T-cell (primary cell): ENCODE measurements at regions not wholly inside any gene's neighbourhood (a gene's known extent, or its start where the extent isn't known, plus 50 kb on each side); places are given as distances from the start of the nearest gene placed in this dataset.
A peak's percentile ranks its signal among the peaks of the same experiment; 100 is the strongest.

Experiments
- ATAC-seq, 4 experiments: fragments of 200-7000 bp in 3 of 4; fragments of 150-1000 bp in 1 of 4; cut with Tn5 transposase; replicated peaks in 1 of 4; 1 replicate in 3 of 4; 2 replicates in 1 of 4; pipeline ENCODE4 v1.10.0; 2021; ENCODE audit warnings: moderate library complexity in 3 of 4, mild to moderate bottlenecking in 2 of 4, moderate number of reproducible peaks in 1 of 4
- CTCF ChIA-PET, 2 donors: fragments of 300-600 bp; sonication (Branson Sonifier 250); formaldehyde crosslinking; loops; one replicate each; lab custom pipeline; 2022; ENCODE audit warnings: antibody characterized with exemption in 2 of 2; lab: Charles Lee
- POLR2A ChIA-PET, 2 donors: fragments of 300-600 bp; sonication (Branson Sonifier 250); formaldehyde crosslinking; loops; one replicate each; lab custom pipeline; 2022; ENCODE audit warnings: antibody characterized with exemption in 2 of 2; lab: Charles Lee
- DNase-seq, 35 experiments: peaks; one replicate each; pipeline versions ENCODE4 v3.0.0 to v3.0.0-alpha.2; 2013 to 2023
- H3K27ac ChIP-seq: one replicate; pipeline ENCODE4 v1.5.1; 2013; ENCODE audit warnings: low read length
- H3K27me3 ChIP-seq, 2 experiments: replicated peaks in 1 of 2; 1 replicate in 1 of 2; 2 replicates in 1 of 2; pipeline versions ENCODE4 v1.6.1 to v1.7.0; 2013; ENCODE audit warnings: low read length in 1 of 2, mixed read lengths in 1 of 2; ENCODE audit not compliant: control insufficient read depth in 2 of 2, insufficient read depth in 2 of 2; ENCODE audit errors: extremely low read depth in 1 of 2
- H3K36me3 ChIP-seq, 2 donors: 1 replicate in 1 of 2; 2 replicates in 1 of 2; pipeline versions ENCODE4 v1.6.1 to v1.7.0; 2013; ENCODE audit warnings: low read length in 1 of 2; ENCODE audit not compliant: control insufficient read depth in 2 of 2, insufficient read depth in 1 of 2; ENCODE audit errors: extremely low read depth in 1 of 2
- H3K4me1 ChIP-seq, 2 experiments: 1 replicate in 1 of 2; 2 replicates in 1 of 2; pipeline versions ENCODE4 v1.6.1 to v1.7.0; 2013; ENCODE audit warnings: low read length in 2 of 2, mixed read lengths in 1 of 2; ENCODE audit not compliant: insufficient read depth in 2 of 2, control insufficient read depth in 1 of 2; ENCODE audit errors: extremely low read depth in 1 of 2
- H3K4me3 ChIP-seq, 2 donors: 1 replicate in 1 of 2; 2 replicates in 1 of 2; pipeline versions ENCODE4 v1.5.1 to v1.7.0; 2013; ENCODE audit warnings: mild to moderate bottlenecking in 2 of 2, low read length in 1 of 2, moderate library complexity in 1 of 2; ENCODE audit not compliant: control insufficient read depth in 1 of 2; ENCODE audit errors: extremely low read depth in 1 of 2
- H3K9me3 ChIP-seq: 2 replicates; pipeline ENCODE4 v1.7.0; 2013
- H3K27ac Mint-ChIP-seq, 2 donors: one replicate each; pipeline ENCODE4 v1.8.0; 2020 to 2021; ENCODE audit warnings: mild to moderate bottlenecking in 2 of 2, mixed read lengths in 2 of 2
- H3K27me3 Mint-ChIP-seq, 2 donors: one replicate each; pipeline ENCODE4 v1.8.0; 2021 to 2022; ENCODE audit warnings: mixed read lengths in 2 of 2
- H3K36me3 Mint-ChIP-seq: one replicate; pipeline ENCODE4 v1.8.0; 2021; ENCODE audit warnings: mixed read lengths
- H3K4me1 Mint-ChIP-seq, 3 donors: one replicate each; pipeline ENCODE4 v1.8.0; 2020 to 2022; ENCODE audit warnings: mixed read lengths in 3 of 3, mild to moderate bottlenecking in 1 of 3
- H3K4me3 Mint-ChIP-seq, 3 donors: one replicate each; pipeline ENCODE4 v1.8.0; 2020 to 2022; ENCODE audit warnings: mild to moderate bottlenecking in 3 of 3, mixed read lengths in 3 of 3, moderate library complexity in 3 of 3
- H3K9me3 Mint-ChIP-seq, 3 donors: one replicate each; pipeline ENCODE4 v1.8.0; 2020 to 2022; ENCODE audit warnings: mixed read lengths in 3 of 3
- WGBS: methylation state at CpG from one replicate; pipeline ENCODE4 v1.1.5; 2013; ENCODE audit warnings: missing lambda C conversion rate; ENCODE audit not compliant: insufficient coverage; 5-methylcytosine and 5-hydroxymethylcytosine counted together

DNA sequence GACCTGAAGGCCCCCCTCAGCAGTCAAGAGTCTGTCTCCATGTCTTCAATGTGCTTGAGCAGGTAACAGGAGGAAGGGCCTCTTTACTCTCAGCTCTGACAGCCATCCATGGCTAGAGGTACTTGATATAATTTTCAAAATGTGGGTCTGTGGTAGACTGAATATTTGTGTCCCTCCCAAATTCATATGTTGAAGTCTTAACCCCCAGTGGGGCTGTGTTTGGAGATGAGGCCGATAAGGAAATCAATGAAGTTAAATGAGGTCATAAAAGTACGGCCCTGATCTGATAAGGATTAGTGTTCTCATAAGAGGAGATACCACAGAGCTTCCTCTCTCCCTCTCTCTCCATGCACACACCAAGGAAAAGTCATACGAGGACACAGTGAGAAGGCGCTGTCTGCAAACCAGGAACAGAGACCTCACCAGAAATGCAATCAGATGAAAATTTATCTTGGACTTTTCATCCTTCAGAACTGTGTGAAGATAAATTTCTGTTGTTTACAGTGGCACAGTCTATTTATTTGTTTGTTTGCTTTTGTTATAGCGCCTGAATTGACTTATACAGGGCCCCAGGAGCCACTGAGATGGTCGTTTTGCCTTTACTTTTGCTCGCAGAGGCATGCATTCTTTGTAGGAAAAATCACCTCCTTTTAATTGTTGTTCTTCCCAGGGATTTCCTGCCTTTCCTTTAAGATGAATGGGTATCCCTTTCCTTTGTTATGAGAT is 274.8 kb upstream of the TRIB2 start:
- Mint-ChIP-seq H3K36me3 (no peaks in the 10 kb centered on the region), H3K4me1 (peaks cover 21 to 42% (median 31%) of the 10 kb centered on the region in 3 donors), H3K27ac (peak overlapping the region; percentile 74 to 81), H3K9me3 (no peaks in the 10 kb centered on the region), H3K27me3 (no peaks in the 10 kb centered on the region), H3K4me3 (peak overlapping the region in 1 of 3 donors; percentile 18)
- POLR2A ChIA-PET = interaction anchor here in 1 of 2 donors (0.6 to 0.7 kb wide), 2 partner anchors 60 to 303 kb away, joined by 3 read pairs; no protein-coding TSS in a partner anchor
- ATAC-seq (peak in 1 of 4 experiments; percentile 42), DNase-seq (no peak)
- CTCF ChIA-PET = interaction anchor here in 1 of 2 donors (0.7 kb wide), 1 partner anchor 1259 kb away, joined by 3 read pairs; no protein-coding TSS in a partner anchor
- Histone ChIP-seq H3K27me3 (no peaks in the 10 kb centered on the region), H3K36me3 (no peaks in the 10 kb centered on the region), H3K4me3 (no peak overlapping the region), H3K9me3 (no peaks in the 10 kb centered on the region), H3K4me1 (peaks cover 7 to 9% of the 10 kb centered on the region in 2 experiments), H3K27ac (no peak overlapping the region)
- whole genome bisulfite sequencing = 60% methylated on average over 2 of the region's 7 CpGs

DNA sequence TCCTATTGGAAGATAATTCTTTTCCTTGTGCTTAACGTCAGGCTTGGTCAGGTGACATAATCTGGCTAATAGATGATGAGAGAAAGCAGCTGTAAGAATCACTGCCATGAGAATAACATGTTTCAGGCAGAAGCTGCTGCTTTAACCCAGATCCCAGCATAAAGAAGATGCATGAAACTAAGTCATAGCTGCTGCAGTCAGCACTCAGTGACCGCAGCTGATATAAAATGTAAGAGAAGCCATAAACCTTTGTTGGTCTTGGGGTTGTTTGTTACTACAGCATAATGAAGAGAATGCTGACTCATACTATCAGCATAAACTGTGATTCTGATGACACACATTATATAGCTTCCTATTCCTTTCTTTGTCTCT is 274.3 kb upstream of the TRIB2 start:
- Histone ChIP-seq H3K4me1 (peaks cover 5 to 9% of the 10 kb centered on the region in 2 experiments), H3K9me3 (no peaks in the 10 kb centered on the region), H3K4me3 (no peak overlapping the region), H3K27ac (no peak overlapping the region), H3K27me3 (no peaks in the 10 kb centered on the region), H3K36me3 (no peaks in the 10 kb centered on the region)
- Mint-ChIP-seq H3K27me3 (no peaks in the 10 kb centered on the region), H3K27ac (peak overlapping the region; percentile 44 to 75), H3K4me1 (peaks cover 21 to 37% (median 25%) of the 10 kb centered on the region in 3 donors), H3K9me3 (no peaks in the 10 kb centered on the region), H3K4me3 (no peak overlapping the region), H3K36me3 (no peaks in the 10 kb centered on the region)
- DNase-seq (no peak), ATAC-seq (peak in 1 of 4 experiments; percentile 44)
- ChIA-PET POLR2A (interaction anchor here (0.5 to 0.7 kb wide), 4 partner anchors 60 to 369 kb away, joined by 3 to 8 read pairs (median 4); no protein-coding TSS in a partner anchor), CTCF (interaction anchor here in 1 of 2 donors (0.7 kb wide), 1 partner anchor 1259 kb away, joined by 3 read pairs; no protein-coding TSS in a partner anchor)
- 75% methylated on average over 1 of the region's 2 CpGs for WGBS

DNA sequence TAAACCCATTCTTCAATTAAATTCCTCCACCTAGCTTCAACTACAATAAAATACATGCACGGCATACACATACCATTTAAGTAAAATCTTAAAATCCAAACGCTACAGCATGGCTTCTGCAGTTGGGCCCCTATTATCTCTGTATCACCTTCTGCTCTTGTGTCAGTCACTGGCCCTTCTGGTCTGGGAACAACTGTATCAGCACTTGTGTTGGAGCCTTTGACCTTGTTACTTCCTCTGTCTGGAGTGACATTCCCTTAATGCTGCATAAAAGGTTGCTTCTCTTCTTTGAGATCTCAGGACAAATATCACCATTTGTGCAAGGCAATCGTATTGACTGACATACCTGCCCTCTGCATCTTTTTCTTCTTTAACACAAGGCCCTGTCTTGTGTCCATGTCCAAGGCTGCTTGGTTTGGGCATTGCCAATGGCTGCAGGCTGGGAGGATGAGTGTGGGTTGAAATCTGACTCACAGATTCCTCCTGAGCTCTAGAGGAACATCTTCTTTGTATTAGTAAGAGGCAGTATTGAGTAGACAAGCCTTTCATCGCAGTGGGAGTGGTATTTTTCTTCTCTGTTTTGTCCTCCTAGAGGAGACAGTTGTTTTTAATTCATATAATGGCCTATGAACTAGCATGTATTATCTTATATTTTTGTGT is 267.8 kb upstream of the TRIB2 start:
- DNase-seq (no peak), ATAC-seq (no peak)
- ChIA-PET POLR2A (no interaction called here), CTCF (interaction anchor here in 1 of 2 donors (0.6 kb wide), 1 partner anchor 1563 kb away, joined by 3 read pairs; no protein-coding TSS in a partner anchor)
- Histone ChIP-seq H3K4me1 (peaks cover 6 to 10% of the 10 kb centered on the region in 2 experiments), H3K9me3 (no peaks in the 10 kb centered on the region), H3K27me3 (no peaks in the 10 kb centered on the region), H3K4me3 (no peak overlapping the region), H3K27ac (no peak overlapping the region), H3K36me3 (no peaks in the 10 kb centered on the region)
- WGBS = 100% methylated on average over 2 of the region's 4 CpGs
- H3K9me3 Mint-ChIP-seq = peaks cover 0 to 5% (median 0%) of the 10 kb centered on the region in 3 donors
- no peaks in the 10 kb centered on the region for H3K36me3 Mint-ChIP-seq
- no peak overlapping the region for H3K4me3 Mint-ChIP-seq
- H3K27me3 Mint-ChIP-seq = no peaks in the 10 kb centered on the region
- peaks cover 26 to 30% (median 28%) of the 10 kb centered on the region in 3 donors for H3K4me1 Mint-ChIP-seq
- H3K27ac Mint-ChIP-seq = peak overlapping the region in 1 of 2 donors; percentile 20

DNA sequence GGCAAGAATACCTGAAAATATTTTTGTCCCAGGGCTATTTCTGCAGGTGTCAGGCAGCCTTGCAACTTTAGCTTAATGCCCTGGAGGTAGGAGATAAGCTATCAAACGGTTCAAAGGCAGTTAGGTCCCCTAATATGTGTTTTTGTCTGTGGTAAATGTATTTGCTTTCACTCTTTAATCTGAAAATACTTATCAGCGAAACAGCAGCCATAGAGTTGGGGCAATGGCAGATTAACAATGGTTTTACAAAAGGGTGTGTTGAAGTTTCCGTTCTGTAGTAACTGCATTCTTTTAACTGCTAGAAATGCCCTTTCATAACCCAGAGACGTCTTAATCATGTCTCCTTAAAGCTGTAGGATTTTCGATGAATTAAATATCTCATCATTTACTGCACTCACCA is 265.0 kb upstream of the TRIB2 start:
- Mint-ChIP-seq H3K27me3 (no peaks in the 10 kb centered on the region), H3K9me3 (peaks cover 0 to 5% (median 0%) of the 10 kb centered on the region in 3 donors), H3K27ac (peak overlapping the region; percentile 91 to 93), H3K36me3 (no peaks in the 10 kb centered on the region), H3K4me3 (peak overlapping the region; percentile 48 to 62 (median 54)), H3K4me1 (peaks cover 34 to 46% (median 43%) of the 10 kb centered on the region in 3 donors)
- ATAC-seq = peak in 3 of 4 experiments; percentile 41 to 56 (median 53)
- Histone ChIP-seq H3K27me3 (no peaks in the 10 kb centered on the region), H3K9me3 (no peaks in the 10 kb centered on the region), H3K4me1 (peaks cover 11 to 12% of the 10 kb centered on the region in 2 experiments), H3K27ac (peak overlapping the region; percentile 64), H3K4me3 (peak overlapping the region in 1 of 2 donors; percentile 3), H3K36me3 (no peaks in the 10 kb centered on the region)
- CTCF ChIA-PET = interaction anchor here in 1 of 2 donors (0.6 to 1.4 kb wide), 2 partner anchors 18 to 705 kb away, joined by 3 read pairs; partner anchors contain the start of gene LPIN1
- no CpG with 5 or more reads among the region's 5 CpGs for WGBS
- DNase-seq = peak in 1 of 35 experiments; percentile 26
- POLR2A ChIA-PET = no interaction called here

DNA sequence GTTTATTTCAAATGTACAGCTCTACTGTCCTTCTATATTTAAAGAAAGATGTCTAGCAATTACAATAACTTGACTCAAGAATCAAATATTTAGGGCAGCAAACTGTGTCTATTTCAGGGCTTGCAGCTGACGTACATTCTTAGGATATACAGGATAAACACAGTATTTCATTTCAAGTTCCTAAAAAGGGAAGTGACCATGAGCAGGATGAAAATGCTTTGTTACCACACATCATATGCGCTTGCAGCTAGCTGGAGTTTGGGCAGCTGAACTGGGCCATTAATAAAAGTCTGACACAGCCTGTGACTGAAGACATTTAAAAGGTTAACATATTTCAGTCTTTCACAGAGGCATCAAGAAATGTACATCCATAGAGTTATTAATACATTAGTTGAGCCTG is 264.6 kb upstream of the TRIB2 start:
- H3K27me3 Mint-ChIP-seq = no peaks in the 10 kb centered on the region
- POLR2A ChIA-PET = no interaction called here

DNA sequence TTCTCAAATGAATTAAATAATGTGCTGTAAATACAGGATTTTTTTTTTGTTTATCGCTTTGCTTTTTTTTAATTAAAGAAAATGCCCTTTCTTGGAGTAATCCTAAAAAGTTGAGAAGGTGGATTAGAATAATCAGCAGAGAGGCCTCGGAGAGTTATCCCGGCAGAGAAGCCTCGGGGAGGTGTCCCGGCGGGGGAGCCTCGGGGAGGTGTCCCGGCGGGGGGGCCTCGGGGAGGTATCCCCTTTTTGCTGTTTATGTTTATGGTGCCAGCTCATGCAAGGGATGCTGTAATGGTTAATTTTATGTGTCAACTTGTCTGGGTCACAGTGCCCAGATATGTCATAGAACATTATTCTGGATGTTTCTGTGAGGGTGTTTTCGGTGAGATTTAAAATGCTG is 263.0 kb upstream of the TRIB2 start:
- Histone ChIP-seq H3K4me3 (no peak overlapping the region), H3K27me3 (no peaks in the 10 kb centered on the region), H3K4me1 (peaks cover 16 to 17% of the 10 kb centered on the region in 2 experiments), H3K9me3 (no peaks in the 10 kb centered on the region), H3K36me3 (no peaks in the 10 kb centered on the region), H3K27ac (no peak overlapping the region)
- Mint-ChIP-seq H3K4me1 (peaks cover 45 to 60% (median 52%) of the 10 kb centered on the region in 3 donors), H3K27me3 (no peaks in the 10 kb centered on the region), H3K9me3 (peaks cover 0 to 5% (median 0%) of the 10 kb centered on the region in 3 donors), H3K36me3 (no peaks in the 10 kb centered on the region), H3K27ac (peak overlapping the region; percentile 57 to 77), H3K4me3 (no peak overlapping the region)
- CTCF ChIA-PET = interaction anchor here in 1 of 2 donors (0.6 to 0.7 kb wide), 2 partner anchors 231 to 872 kb away, joined by 3 to 6 read pairs; no protein-coding TSS in a partner anchor
- DNase-seq = no peak
- no peak for ATAC-seq
- 100% methylated on average over 3 of the region's 11 CpGs for WGBS
- POLR2A ChIA-PET = no interaction called here

More for the DNA sequence above, 264.6 kb upstream of the TRIB2 start:
- Histone ChIP-seq H3K9me3 (no peaks in the 10 kb centered on the region), H3K27ac (peak overlapping the region; percentile 64), H3K4me1 (peaks cover 15 to 16% of the 10 kb centered on the region in 2 experiments), H3K36me3 (no peaks in the 10 kb centered on the region), H3K27me3 (no peaks in the 10 kb centered on the region), H3K4me3 (peak overlapping the region in 1 of 2 donors; percentile 3)
- peaks cover 0 to 5% (median 0%) of the 10 kb centered on the region in 3 donors for H3K9me3 Mint-ChIP-seq
- H3K27ac Mint-ChIP-seq = peak overlapping the region; percentile 91 to 93
- no CpG with 5 or more reads among the region's 2 CpGs for WGBS
- DNase-seq (no peak), ATAC-seq (no peak)
- CTCF ChIA-PET = interaction anchor here in 1 of 2 donors (1.4 kb wide), 1 partner anchor 19 kb away, joined by 3 read pairs; no protein-coding TSS in a partner anchor
- peaks cover 38 to 51% (median 48%) of the 10 kb centered on the region in 3 donors for H3K4me1 Mint-ChIP-seq
- H3K4me3 Mint-ChIP-seq = peak overlapping the region; percentile 48 to 62 (median 54)
- no peaks in the 10 kb centered on the region for H3K36me3 Mint-ChIP-seq
